B cell (primary cell): ENCODE measurements at regions not wholly inside any gene's neighbourhood (a gene's known extent, or its start where the extent isn't known, plus 50 kb on each side); places are given as distances from the start of the nearest gene placed in this dataset.

Experiments
- CTCF ChIP-seq: fragments of 200-600 bp; IDR thresholded peaks from one replicate; pipeline ENCODE4 v1.8.0; 2022; ENCODE audit warnings: antibody characterized with exemption, mild to moderate bottlenecking
- EZH2 ChIP-seq: IDR thresholded peaks from 2 replicates; pipeline ENCODE4 v1.6.1; 2012; ENCODE audit warnings: borderline replicate concordance, low read depth, mild to moderate bottlenecking, moderate library complexity, low read length; ENCODE audit not compliant: insufficient read depth, poor library complexity, severe bottlenecking

- TF ChIP-seq CTCF (no peak), EZH2 (no peak)
Measured at GRCh38 chr1:172934417-172934762, 116.4 kb downstream of the TNFSF18 start.
